HG03378 (cell line): ENCODE measurements at regions not wholly inside any gene's neighbourhood (a gene's known extent, or its start where the extent isn't known, plus 50 kb on each side); places are given as distances from the start of the nearest gene placed in this dataset.

Experiments used
- ATAC-seq: cut with Tn5 transposase; IDR thresholded peaks from one replicate; pipeline ENCODE4 v1.9.1; 2021; ENCODE audit warnings: mild to moderate bottlenecking, moderate library complexity; ENCODE audit not compliant: unreplicated experiment

- no peak for ATAC-seq
Measured at GRCh38 chr12:25058012-25058411, 109.1 kb upstream of the BCAT1 start.

GRCh38 chr12:25056486-25057130 is 107.7 kb upstream of the BCAT1 start:
- no peak for ATAC-seq

GRCh38 chr12:25056011-25056410 is 107.1 kb upstream of the BCAT1 start:
- ATAC-seq, result no peak

GRCh38 chr12:25054783-25055144 is 105.9 kb upstream of the BCAT1 start:
- ATAC-seq, result no peak

GRCh38 chr12:25054076-25054782 is 105.3 kb upstream of the BCAT1 start:
- ATAC-seq, result no peak

GRCh38 chr12:25052914-25053211 is 104.0 kb upstream of the BCAT1 start:
- no peak for ATAC-seq

GRCh38 chr12:25052196-25052913 is 103.5 kb upstream of the BCAT1 start:
- peak; percentile 63 for ATAC-seq

GRCh38 chr12:25051656-25052195 is 102.8 kb upstream of the BCAT1 start:
- ATAC-seq, result peak; percentile 60

- ATAC-seq, result no peak
Measured at GRCh38 chr12:25051171-25051570, 102.3 kb upstream of the BCAT1 start.

- ATAC-seq, result no peak
Measured at GRCh38 chr12:25045869-25046268, 97.0 kb upstream of the BCAT1 start.

GRCh38 chr12:25041006-25041741 is 92.3 kb upstream of the BCAT1 start:
- ATAC-seq, result peak; percentile 67

GRCh38 chr12:25040593-25040992 is 91.7 kb upstream of the BCAT1 start:
- no peak for ATAC-seq

- ATAC-seq, result no peak
Measured at GRCh38 chr12:25034676-25035075, 85.8 kb upstream of the BCAT1 start.

- ATAC-seq, result no peak
Measured at GRCh38 chr12:25025951-25026490, 77.1 kb upstream of the BCAT1 start.

- ATAC-seq, result no peak
Measured at GRCh38 chr12:25025260-25025659, 76.4 kb upstream of the BCAT1 start.

- ATAC-seq, result peak; percentile 32
Measured at GRCh38 chr12:25023808-25024207, 74.9 kb upstream of the BCAT1 start.

GRCh38 chr12:25020621-25021243 is 71.8 kb upstream of the BCAT1 start:
- peak; percentile 92 for ATAC-seq

- ATAC-seq, result no peak
Measured at GRCh38 chr12:25018146-25018545, 69.2 kb upstream of the BCAT1 start.

GRCh38 chr12:25017336-25017735 is 68.4 kb upstream of the BCAT1 start:
- no peak for ATAC-seq

- no peak for ATAC-seq
Measured at GRCh38 chr12:25014961-25015360, 66.1 kb upstream of the BCAT1 start.

GRCh38 chr12:25013061-25013460 is 64.2 kb upstream of the BCAT1 start:
- no peak for ATAC-seq
